RCC 7860 (cell line): ENCODE measurements at regions not wholly inside any gene's neighbourhood (a gene's known extent, or its start where the extent isn't known, plus 50 kb on each side); places are given as distances from the start of the nearest gene placed in this dataset.

Experiments
- DNase-seq: peaks from one replicate; pipeline ENCODE4 v3.0.0-alpha.2; 2015; ENCODE audit warnings: low spot score
- FAIRE-seq: peaks from 2 replicates; lab custom pipeline; 2012; peaks lifted over from hg19 to GRCh38; lab: Jason Lieb, UNC

DNA sequence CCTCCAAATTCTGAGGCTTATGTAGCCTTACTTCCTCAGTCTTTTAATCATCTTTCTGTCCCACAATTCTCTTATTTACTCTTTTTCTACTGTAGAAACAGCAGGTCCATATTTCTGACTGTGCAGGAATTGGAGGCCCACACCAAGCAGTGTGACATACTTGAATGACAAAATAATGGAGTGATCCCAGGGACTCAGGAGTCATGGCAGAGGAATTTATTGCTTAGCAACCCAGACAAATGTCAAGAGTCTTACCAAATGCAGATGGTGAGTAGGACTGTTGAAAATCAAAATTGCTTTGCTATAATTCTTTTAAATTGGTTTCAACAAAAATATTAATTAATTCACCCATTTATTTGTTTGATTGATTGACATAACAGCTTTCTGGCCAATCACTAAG is 59.9 kb downstream of the HTR1B start:
- FAIRE-seq: no peak
- DNase-seq: no peak

DNA sequence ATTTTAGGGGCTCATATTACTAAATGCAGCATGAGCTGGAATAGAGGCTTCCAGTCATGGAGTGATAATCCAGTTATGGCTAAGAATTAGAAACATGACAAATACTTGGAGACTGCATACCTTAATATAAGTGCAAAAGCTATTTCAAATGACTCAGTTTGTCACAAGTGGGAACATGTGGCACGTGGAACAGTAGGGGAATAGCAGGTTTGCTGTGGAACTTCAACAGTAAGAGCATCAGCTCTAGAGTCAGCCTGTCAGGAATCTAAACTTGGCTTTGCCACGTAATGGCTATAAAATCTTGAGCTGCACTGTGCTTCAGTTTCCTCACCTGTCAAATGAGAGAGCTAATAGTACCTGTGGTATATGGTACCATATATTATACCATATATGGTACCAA is 62.1 kb downstream of the HTR1B start:
- FAIRE-seq (no peak), DNase-seq (no peak)

DNA sequence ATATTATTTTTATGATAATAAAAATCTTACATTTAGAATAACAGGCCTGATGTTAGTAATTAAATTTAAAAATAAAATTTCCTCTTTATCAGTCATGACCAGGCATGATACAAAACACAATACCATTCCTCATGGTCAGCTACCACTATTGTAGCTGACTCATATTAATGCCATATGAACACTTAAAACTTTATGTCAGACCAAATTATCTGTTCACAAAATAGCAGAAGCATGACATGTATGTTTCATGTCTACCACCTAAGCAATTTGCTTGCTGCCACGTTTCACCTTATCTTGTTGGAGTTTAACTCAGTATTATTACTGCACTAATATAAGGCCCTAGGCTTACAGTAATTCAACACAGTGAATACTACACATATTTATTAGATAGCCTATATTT is 65.7 kb downstream of the HTR1B start:
- DNase-seq (no peak), FAIRE-seq (no peak)

DNA sequence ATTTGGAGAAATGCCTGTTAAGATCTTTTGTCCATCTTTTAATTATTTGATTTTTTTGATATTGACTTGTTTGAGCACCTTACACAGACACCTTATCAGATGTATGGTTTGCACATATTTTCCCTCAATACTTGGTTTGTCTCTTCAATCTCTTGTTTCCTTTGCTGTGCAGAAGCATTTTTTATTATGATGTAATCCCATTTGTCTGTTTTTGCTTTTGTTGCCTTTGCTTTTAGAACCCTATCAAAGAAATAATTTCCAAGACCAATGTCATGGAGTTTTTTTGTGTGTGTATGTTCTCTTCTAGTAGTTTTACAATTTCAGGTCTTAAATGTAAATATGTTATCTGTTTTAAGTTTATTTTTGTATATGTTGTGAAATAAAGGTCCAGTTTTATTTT is 73.9 kb downstream of the HTR1B start:
- FAIRE-seq (no peak), DNase-seq (no peak)

DNA sequence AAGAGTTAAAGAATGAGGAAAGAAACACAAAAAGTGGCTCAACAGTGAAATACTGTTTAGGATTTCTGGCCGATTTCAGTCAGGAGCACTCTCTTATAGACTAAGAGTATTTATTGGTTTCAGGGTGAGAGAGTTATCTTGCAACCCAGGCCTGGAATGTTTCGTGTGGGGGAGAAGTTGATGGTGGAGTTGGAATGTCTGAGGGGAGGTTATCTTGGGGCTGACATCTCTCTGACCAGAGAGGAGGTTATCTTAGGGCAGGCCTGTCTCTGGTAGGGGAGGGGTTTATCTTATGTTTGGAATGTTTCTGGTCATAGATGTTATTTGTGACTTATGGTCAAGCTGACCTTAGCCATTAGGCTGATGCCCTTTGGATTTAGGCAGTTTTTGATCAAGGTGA is 80.3 kb downstream of the HTR1B start:
- no peak for FAIRE-seq
- no peak for DNase-seq

DNA sequence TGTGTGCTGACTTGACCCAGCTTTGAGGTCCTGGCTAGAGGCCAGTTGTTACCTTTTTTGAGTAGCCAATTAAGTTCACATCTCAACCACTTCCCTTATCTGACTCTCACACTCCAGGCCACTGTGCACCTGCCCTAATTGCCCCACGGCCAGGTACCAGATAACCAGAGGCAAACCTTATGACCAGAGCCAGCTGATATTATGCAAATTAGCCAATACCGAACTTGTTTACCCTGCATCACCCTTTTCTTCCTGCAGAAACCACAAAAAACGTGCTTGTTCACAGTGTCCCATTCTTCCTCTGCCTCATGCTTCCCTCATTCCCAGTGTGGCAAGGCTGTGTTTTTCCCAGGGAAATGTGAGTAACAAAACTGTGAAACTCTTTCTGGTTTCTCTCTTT is 89.3 kb downstream of the HTR1B start:
- DNase-seq (no peak), FAIRE-seq (no peak)

DNA sequence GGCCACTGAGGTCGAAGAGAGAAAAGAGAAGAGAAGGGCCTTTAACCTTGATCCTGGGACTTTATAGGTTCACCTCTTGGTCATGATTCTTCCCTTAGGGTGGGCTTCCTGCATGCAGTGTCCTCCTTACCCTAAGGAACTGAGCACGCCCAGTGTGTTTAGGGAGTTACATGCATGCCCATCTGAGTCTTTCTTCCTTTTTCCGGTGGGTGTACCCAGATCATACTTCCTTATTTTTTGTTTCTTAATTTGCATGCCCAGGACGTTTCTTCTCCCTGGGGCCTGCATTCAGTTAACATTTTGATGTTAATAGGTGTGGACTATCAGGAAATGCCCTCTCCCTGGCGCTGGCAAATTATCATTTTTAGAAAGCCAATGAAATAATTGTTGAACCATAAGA is 91.5 kb downstream of the HTR1B start:
- DNase-seq: no peak
- FAIRE-seq: no peak

DNA sequence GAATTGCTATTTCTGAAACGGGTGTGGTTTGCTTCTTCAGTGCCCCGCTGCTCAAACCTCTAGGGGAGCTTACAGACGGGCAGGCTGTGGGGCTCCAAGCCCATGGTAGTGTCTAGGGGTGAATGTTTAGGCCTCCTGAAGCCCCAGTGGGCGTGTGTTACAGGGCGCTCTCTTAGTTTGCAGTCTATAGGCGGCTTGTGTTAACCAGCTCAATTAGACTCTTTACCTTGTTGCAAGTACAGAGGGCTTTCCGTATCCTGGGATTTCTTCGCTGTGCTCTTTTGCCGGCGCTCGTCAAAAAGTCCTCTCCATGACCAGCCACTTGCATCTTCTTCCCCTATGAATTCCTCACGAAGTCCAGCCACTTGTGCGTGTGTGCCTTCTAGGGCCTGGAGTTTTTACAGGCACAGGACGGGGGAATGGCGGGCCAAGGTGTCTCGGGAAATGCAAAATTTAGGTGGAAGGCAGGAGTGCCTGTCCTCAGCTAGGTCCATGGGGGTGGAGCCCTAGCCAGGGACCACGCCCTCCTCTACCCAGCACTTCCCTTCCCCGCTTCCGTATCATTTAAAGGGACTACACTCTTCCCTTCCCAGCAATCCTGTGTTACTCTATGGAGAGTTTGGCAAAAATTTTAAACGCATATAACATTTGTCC is 94.5 kb downstream of the HTR1B start:
- DNase-seq (no peak), FAIRE-seq (no peak)

DNA sequence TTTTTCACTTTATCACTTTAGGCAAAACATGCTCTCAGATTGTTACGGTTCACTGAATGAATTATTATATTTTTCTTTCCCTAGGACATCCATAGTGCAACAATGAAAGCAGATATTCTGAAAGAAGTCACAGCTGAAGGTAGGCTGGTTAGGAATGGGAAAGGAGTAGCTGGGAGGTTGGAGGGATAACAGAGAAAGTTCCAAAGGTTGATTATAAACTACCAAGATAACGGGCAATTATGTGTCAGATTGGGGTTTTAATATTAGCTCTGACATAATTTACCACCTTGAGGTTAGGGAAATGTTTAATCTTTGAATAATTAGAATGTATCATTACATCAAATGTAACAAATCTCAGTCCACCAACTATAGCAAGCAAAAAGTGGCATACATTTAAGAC is 96.5 kb downstream of the HTR1B start:
- DNase-seq (no peak), FAIRE-seq (no peak)

DNA sequence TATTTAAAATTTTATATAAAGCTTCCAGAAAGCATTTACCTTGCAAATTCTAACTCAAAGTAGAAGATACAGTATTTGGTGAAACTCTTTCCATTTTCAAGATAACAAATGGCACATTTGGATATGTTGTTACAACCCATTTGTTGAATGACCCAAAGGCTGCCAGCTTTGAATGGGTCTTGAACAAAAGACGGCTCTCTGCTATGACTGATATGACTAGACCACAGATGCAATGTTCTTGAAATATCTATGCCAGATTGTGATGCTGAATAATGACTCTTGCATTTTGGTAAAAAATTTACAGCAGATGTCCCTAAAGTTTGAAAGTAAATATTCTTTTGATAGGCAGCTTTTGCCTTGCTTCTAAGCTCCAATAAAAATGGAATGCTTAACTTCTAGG is 99.6 kb downstream of the HTR1B start:
- DNase-seq (no peak), FAIRE-seq (no peak)

DNA sequence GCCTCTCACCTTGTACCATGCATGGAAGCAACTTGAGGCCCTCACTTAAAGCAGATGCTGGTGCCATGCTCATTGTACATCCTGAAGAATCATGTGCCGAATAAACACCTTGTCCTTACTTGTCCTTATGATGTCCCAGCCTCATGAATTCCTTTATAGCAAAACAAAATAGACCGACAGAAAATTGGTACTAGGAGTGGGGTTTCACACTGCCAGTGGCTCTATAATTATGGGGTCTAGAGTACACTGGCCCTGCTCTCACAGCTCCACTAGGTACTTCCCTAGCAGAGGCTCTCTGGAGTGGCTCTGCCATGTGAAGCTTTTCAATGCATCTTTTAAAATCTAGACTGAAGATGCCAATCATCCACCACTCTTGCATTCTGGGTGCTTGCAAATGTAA is 101.2 kb downstream of the HTR1B start:
- no peak for DNase-seq
- FAIRE-seq: no peak

DNA sequence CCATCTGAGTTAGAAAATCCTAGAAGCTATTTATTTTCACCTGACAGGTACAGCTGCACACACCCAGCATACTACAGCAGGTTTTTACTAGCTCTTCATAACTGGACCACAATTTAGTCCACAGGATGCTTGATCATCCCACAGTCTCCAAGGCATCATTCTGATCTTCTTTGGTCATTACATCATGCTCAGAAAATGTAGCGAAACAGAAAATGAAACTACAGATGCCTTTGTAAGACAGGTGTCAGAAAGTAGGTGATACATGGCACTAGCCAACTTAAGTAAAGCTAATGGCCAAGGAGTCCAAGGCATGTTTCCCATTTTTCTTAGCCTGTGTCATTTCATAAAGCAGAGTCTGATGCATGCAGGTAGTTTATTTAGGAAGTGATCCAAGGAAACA is 102.3 kb downstream of the HTR1B start:
- FAIRE-seq (no peak), DNase-seq (no peak)

DNA sequence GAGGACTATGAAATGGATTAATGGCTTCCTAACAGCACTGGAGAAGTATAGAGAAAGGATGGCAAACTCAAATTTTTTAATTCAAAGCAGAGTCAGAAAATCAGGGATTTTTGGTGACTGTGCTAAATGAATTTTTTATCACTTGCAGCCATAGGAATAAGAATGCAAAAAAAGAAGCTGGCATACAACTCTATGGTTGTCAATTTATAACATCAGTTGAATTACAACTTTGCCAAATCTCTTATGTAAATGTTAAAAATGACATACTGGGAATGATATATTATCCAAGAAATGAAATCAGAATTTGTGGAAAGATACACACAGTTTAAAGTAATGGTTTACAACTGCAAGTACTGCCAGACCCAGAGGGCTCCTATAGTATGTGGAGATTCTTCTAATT is 106.5 kb downstream of the HTR1B start:
- FAIRE-seq: no peak
- DNase-seq: no peak

DNA sequence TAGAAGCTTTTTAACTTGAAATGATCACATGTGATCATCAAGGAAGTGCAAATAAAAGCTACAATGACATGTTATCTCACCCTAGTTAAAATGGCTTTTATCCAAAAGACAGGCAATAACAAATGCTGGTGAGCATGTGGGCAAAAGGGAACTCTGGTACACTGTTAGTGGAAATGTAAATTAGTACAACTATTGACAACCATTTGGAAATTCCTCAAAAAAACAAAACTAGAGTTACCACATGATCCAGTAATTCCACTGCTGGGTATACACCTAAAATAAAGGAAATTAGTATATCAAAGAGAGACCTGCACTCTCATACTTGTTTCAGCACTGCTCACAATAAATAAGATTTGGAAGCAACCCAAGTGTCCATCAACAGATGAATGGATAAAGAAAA is 108.7 kb downstream of the HTR1B start:
- DNase-seq: no peak
- no peak for FAIRE-seq

DNA sequence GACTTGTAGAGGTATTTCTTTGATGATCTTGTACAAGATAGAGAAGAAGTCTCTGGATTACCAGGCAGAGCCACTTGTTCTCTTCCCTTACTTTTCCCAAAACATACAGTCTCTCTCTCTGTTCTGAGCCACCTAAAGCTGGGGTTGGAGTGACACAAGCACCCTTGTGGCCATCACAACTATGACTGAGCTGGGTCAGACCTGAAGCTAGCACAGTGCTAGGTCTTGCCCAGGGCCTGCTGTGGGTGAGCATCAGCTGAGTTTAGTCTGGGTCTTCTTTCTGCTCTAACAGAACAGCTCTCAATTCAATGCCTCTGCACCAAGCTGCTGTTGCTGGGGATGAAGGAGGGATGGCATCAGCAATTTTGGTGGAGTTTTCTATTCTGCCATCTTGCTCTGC is 110.2 kb downstream of the HTR1B start:
- DNase-seq: no peak
- no peak for FAIRE-seq

DNA sequence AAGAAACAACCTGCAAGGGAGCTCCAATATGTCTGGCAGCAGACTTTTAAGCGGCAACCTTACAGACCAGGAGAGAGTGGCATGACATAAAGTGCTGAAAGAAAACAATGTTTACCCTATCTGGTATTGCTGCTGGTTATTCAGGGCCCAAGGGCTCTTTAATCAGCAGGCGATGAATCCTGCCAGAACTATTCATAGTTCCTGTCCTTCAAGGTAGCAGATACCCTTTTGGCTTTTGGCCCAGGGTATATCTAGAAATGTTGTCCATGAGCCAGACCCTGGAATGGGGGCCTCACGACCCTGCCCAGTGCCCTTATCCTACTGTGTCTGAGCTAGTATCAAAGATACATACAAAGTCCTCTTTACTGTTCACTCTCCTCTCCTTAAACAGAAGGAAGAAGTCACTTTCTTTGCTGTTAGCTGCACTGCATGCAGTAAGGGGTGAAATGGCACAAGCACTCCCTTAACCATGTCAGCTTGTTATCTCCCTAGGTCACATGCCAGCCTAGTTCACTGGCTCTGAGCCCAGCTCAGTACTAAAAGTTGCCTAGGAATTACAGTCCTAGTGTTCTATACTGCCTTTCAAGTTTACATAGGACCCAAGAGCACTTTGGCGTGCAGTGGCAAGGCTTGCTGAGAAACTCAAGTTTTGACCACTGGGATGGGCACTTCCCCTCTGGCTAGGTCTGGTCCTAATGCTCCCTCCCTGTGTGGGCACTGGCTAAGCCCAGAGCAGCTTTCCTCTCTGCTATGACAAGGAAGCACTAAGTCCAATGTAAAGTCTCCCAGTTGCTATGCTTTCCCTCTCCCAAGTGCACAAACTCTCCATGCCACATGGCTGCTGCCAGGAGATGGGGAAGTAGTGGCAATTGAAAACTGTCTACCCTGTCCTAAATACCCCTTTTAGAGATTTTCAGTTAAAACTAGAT is 122.0 kb downstream of the HTR1B start:
- FAIRE-seq (no peak), DNase-seq (no peak)

DNA sequence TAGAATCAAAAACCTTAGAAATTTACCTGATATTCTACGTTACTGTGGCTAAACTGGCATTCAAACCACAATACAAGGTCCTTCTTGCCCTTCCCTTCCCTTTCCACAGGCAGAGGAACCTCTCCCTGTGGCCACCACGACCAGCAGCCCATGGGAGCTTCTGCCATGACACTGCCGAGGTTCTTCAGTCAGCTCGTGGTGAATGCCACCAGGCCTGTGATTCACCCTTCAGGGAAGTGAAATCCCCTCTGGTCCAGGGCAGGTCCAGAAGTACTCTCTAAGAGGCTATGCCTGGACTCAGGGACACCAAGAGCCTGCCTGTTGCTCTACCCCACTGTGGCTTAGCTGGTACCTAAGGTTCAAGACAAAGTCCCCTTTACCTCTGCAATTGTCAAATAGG is 123.0 kb downstream of the HTR1B start:
- no peak for FAIRE-seq
- no peak for DNase-seq

DNA sequence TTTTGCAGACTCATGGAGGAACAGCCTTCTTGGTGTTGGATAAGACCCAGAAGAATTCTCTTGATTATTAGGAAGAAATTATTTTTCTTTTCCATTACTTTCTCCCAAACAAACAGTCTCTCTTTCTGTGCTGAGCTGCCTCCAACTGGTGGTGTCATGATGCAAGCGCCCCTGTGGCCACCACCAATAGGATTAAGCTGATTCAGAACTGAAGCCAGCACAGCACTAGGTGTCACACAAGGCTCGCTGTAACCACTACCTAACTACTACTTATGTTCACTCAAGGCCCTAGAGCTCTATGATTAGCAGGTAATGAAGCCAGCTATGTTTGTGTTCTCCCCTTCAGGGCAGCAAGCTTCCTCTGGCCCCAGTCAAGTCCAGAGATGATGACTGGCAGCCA is 123.4 kb downstream of the HTR1B start:
- DNase-seq: no peak
- FAIRE-seq: no peak

DNA sequence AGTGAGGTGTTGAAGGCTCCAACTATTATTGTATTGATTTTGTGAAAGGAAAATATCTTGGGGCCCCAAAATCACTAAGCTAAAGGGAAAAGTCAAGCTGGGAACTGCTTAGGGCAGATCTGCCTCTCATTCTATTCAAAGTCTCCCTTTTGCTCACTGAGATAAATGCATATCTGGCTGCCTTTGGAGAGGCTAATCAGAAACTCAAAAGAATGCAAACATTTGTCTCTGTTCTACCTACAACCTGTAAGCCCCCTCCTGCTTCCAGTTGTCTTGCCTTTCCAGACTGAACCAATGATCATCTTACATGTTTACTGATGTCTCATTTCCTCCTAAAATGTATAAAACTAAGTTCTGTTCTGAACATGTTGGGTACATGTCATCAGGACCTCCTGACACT is 125.9 kb downstream of the HTR1B start:
- FAIRE-seq: no peak
- DNase-seq: no peak

DNA sequence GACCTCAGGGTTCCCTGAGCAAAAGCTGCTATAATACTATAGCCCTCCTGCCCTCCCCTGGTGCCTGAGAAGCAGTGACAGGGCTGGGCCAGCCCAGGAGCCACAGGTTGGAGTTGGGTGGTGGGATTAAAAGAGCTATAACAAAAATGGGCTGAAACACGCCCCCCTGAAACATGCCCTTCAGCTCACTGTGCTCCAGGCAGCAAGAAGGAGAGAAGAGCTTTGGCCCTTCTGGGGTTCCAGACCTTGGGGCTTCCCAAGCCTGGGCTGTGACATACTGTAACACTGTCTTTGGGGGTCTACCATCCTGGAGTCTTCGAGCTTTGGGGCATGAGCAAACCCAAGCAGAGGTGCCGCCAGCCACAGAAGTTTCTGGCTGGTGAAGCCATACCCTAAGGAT is 129.2 kb downstream of the HTR1B start:
- FAIRE-seq: no peak

DNA sequence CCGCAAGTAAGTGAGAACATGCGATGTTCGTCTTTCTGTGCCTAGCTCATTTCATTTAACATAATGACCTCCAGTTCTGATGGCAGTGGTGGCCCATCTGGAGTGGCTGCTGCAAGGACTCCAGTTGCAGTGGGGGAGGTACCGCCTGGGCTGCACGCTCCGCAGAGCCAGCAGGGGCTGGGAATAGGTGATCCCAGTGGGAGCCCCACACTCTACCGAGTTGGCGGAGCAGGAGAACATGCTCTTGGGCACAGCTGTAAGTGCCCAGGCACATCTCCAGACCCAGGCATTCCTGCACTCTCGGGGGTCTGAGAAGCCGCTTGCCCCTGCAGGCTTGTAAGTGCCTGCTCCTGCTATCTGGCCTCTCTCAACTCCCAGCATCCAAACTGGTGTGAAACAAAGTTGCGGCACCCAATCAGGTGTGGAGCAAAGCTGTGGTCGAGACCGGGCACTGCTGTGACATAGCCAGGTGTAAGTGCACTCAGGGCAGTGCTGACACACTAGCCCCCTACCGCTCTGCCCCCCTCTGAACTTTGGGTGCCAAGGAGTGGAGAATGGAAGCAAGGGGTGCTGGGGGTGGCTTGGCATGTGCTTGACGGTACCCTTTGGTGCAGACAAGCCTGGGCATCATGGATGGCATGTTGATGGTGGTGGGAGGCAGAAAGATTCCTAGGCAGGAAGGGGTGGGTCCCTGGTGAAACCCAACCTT is 130.2 kb downstream of the HTR1B start:
- FAIRE-seq: no peak

More for the DNA sequence above, 129.2 kb downstream of the HTR1B start:
- DNase-seq: no peak

DNA sequence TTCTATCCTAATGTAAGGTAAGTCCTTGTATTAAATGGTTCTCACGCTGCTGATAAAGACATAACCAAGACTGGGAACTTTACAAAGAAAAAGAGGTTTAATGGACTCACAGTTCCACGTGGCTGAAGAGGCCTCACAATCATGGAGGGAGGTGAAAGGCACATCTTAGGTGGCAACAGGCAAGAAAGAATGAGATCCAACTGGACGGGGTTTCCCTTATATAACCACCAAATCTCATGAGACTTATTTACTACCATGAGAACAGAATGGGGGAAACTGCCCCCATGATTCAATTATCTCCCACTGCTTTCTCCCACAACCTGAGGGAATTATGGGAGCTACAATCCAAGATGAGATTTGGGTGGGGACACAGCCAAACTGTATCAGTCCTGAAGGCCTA is 136.6 kb downstream of the HTR1B start:
- FAIRE-seq (no peak), DNase-seq (no peak)

More for the DNA sequence above, 130.2 kb downstream of the HTR1B start:
- DNase-seq: no peak
